ENCODE measurements at regions not wholly inside any gene's neighbourhood (a gene's known extent, or its start where the extent isn't known, plus 50 kb on each side); places are given as distances from the start of the nearest gene placed in this dataset.
"Not testable (repeated sequence)": the region's sequence is repeated elsewhere in the genome, so short reads cannot be mapped to it uniquely, and the experiment has no call there.

- DNase-seq (ENCODE audit: low read depth, low spot score), result no peak
Measured at GRCh38 chr15:45810201-45810600, 175.4 kb downstream of the SQOR start.

- DNase-seq (ENCODE audit: low read depth, low spot score), result no peak
Measured at GRCh38 chr15:45812200-45812599, 177.4 kb downstream of the SQOR start.

- DNase-seq (ENCODE audit: low read depth, low spot score), result not testable (repeated sequence)
Measured at GRCh38 chr15:45817578-45817977, 182.7 kb downstream of the SQOR start.

- no peak for DNase-seq (ENCODE audit: low read depth, low spot score)
Measured at GRCh38 chr15:45821390-45821789, 186.6 kb downstream of the SQOR start.

- not testable (repeated sequence) for DNase-seq (ENCODE audit: low read depth, low spot score)
Measured at GRCh38 chr15:45822968-45823367, 188.1 kb downstream of the SQOR start.

GRCh38 chr15:45827275-45827674 lies 192.4 kb downstream of the SQOR start:
- DNase-seq (ENCODE audit: low read depth, low spot score), result no peak

GRCh38 chr15:45827766-45828165 lies 192.9 kb downstream of the SQOR start:
- DNase-seq (ENCODE audit: low read depth, low spot score), result no peak

GRCh38 chr15:45829336-45830153 lies 194.7 kb downstream of the SQOR start:
- no peak for DNase-seq (ENCODE audit: low read depth, low spot score)

GRCh38 chr15:45831787-45832186 lies 197.0 kb downstream of the SQOR start:
- no peak for DNase-seq (ENCODE audit: low read depth, low spot score)

GRCh38 chr15:45834622-45835021 lies 199.8 kb downstream of the SQOR start:
- DNase-seq (ENCODE audit: low read depth, low spot score), result no peak

- no peak for DNase-seq (ENCODE audit: low read depth, low spot score)
Measured at GRCh38 chr15:45842151-45842550, 207.3 kb downstream of the SQOR start.

GRCh38 chr15:45847645-45848044 lies 212.8 kb downstream of the SQOR start:
- DNase-seq (ENCODE audit: low read depth, low spot score), result no peak

GRCh38 chr15:45849136-45849535 lies 214.3 kb downstream of the SQOR start:
- DNase-seq (ENCODE audit: low read depth, low spot score), result no peak

GRCh38 chr15:45854455-45855202 lies 219.8 kb downstream of the SQOR start:
- DNase-seq (ENCODE audit: low read depth, low spot score), result no peak

- no peak for DNase-seq (ENCODE audit: low read depth, low spot score)
Measured at GRCh38 chr15:45855210-45855906, 220.5 kb downstream of the SQOR start.

- DNase-seq (ENCODE audit: low read depth, low spot score), result no peak
Measured at GRCh38 chr15:45855907-45856579, 221.2 kb downstream of the SQOR start.

- no peak for DNase-seq (ENCODE audit: low read depth, low spot score)
Measured at GRCh38 chr15:45857291-45857690, 222.5 kb downstream of the SQOR start.

- no peak for DNase-seq (ENCODE audit: low read depth, low spot score)
Measured at GRCh38 chr15:45858491-45858890, 223.7 kb downstream of the SQOR start.

GRCh38 chr15:45862034-45862433 lies 227.2 kb downstream of the SQOR start:
- no peak for DNase-seq (ENCODE audit: low read depth, low spot score)

- no peak for DNase-seq (ENCODE audit: low read depth, low spot score)
Measured at GRCh38 chr15:45863881-45864580, 229.2 kb downstream of the SQOR start.

- no peak for DNase-seq (ENCODE audit: low read depth, low spot score)
Measured at GRCh38 chr15:45866616-45867015, 231.8 kb downstream of the SQOR start.

Data from brain pericyte (primary cell).